ENCODE measurements at regions not wholly inside any gene's neighbourhood (a gene's known extent, or its start where the extent isn't known, plus 50 kb on each side); places are given as distances from the start of the nearest gene placed in this dataset.

- Histone ChIP-seq H3K79me2 (ENCODE audit: insufficient read depth, low read length) (no peaks in the 10 kb centered on the region), H3K9me3 (ENCODE audit: insufficient read depth, low read depth, low read length) (no peaks in the 10 kb centered on the region), H2AFZ (ENCODE audit: low read length) (no peak overlapping the region), H3K9me2 (replicated peaks; ENCODE audit: low read depth, low read length) (no peaks in the 10 kb centered on the region), H3F3A (ENCODE audit: low read depth) (no peaks in the 10 kb centered on the region), H3K9ac (ENCODE audit: low read depth, low read length, poor library complexity, severe bottlenecking) (no peak overlapping the region), H3K4me3 (ENCODE audit: low read length, poor library complexity, severe bottlenecking) (no peak overlapping the region), H3K4me1 (ENCODE audit: insufficient read depth, low read length, poor library complexity, severe bottlenecking) (no peaks in the 10 kb centered on the region), H3K4me2 (ENCODE audit: low read depth, low read length, poor library complexity, severe bottlenecking) (no peak overlapping the region), H4K20me1 (ENCODE audit: insufficient read depth, low read length, poor library complexity, severe bottlenecking) (no peaks in the 10 kb centered on the region), H3K36me3 (ENCODE audit: insufficient read depth, low read length) (no peaks in the 10 kb centered on the region), H3K27me3 (ENCODE audit: insufficient read depth, low read length, poor library complexity, severe bottlenecking) (no peaks in the 10 kb centered on the region)
- TF ChIP-seq CTCF (conservative IDR thresholded peaks at IDR 0.05; ENCODE audit: low read length) = no peak
- no peak for TF ChIP-seq EZH2phosphoT487 (IDR thresholded peaks at IDR 0.05; ENCODE audit: borderline replicate concordance)
Measured at GRCh38 chr2:4475618-4476017, 772.2 kb downstream of the DCDC2C start.

- H3F3A ChIP-seq (ENCODE audit: low read depth) = no peaks in the 10 kb centered on the region
- no peak overlapping the region for H2AFZ ChIP-seq (ENCODE audit: low read length)
- peaks cover 3% of the 10 kb centered on the region; the same call in 1 of the 2 replicates for H3K9me3 ChIP-seq (ENCODE audit: insufficient read depth, low read depth, low read length)
- no peak overlapping the region for H3K9ac ChIP-seq (ENCODE audit: low read depth, low read length, poor library complexity, severe bottlenecking)
- no peaks in the 10 kb centered on the region for H3K36me3 ChIP-seq (ENCODE audit: insufficient read depth, low read length)
- no peak overlapping the region for H3K4me3 ChIP-seq (ENCODE audit: low read length, poor library complexity, severe bottlenecking)
- no peaks in the 10 kb centered on the region for H3K9me2 ChIP-seq (replicated peaks; ENCODE audit: low read depth, low read length)
- no peaks in the 10 kb centered on the region for H4K20me1 ChIP-seq (ENCODE audit: insufficient read depth, low read length, poor library complexity, severe bottlenecking)
- no peaks in the 10 kb centered on the region for H3K27me3 ChIP-seq (ENCODE audit: insufficient read depth, low read length, poor library complexity, severe bottlenecking)
- no peak overlapping the region for H3K4me2 ChIP-seq (ENCODE audit: low read depth, low read length, poor library complexity, severe bottlenecking)
- H3K4me1 ChIP-seq (ENCODE audit: insufficient read depth, low read length, poor library complexity, severe bottlenecking) = no peaks in the 10 kb centered on the region
- no peak for TF ChIP-seq CTCF (conservative IDR thresholded peaks at IDR 0.05; ENCODE audit: low read length)
- no peak for TF ChIP-seq EZH2phosphoT487 (IDR thresholded peaks at IDR 0.05; ENCODE audit: borderline replicate concordance)
- no peaks in the 10 kb centered on the region for H3K79me2 ChIP-seq (ENCODE audit: insufficient read depth, low read length)
Measured at GRCh38 chr2:4483050-4483449, 779.7 kb downstream of the DCDC2C start.

GRCh38 chr2:4486971-4487370 is 783.6 kb downstream of the DCDC2C start:
- no peak for TF ChIP-seq EZH2phosphoT487 (IDR thresholded peaks at IDR 0.05; ENCODE audit: borderline replicate concordance)
- TF ChIP-seq CTCF (conservative IDR thresholded peaks at IDR 0.05; ENCODE audit: low read length) = no peak
- Histone ChIP-seq H3K36me3 (ENCODE audit: insufficient read depth, low read length) (no peaks in the 10 kb centered on the region), H3K79me2 (ENCODE audit: insufficient read depth, low read length) (no peaks in the 10 kb centered on the region), H3K4me2 (ENCODE audit: low read depth, low read length, poor library complexity, severe bottlenecking) (no peak overlapping the region), H3K27me3 (ENCODE audit: insufficient read depth, low read length, poor library complexity, severe bottlenecking) (no peaks in the 10 kb centered on the region), H3F3A (ENCODE audit: low read depth) (no peaks in the 10 kb centered on the region), H3K9ac (ENCODE audit: low read depth, low read length, poor library complexity, severe bottlenecking) (no peak overlapping the region), H3K9me3 (ENCODE audit: insufficient read depth, low read depth, low read length) (peaks cover 3% of the 10 kb centered on the region; the same call in 1 of the 2 replicates), H2AFZ (ENCODE audit: low read length) (no peak overlapping the region), H3K4me3 (ENCODE audit: low read length, poor library complexity, severe bottlenecking) (no peak overlapping the region), H3K9me2 (replicated peaks; ENCODE audit: low read depth, low read length) (no peaks in the 10 kb centered on the region), H3K4me1 (ENCODE audit: insufficient read depth, low read length, poor library complexity, severe bottlenecking) (no peaks in the 10 kb centered on the region), H4K20me1 (ENCODE audit: insufficient read depth, low read length, poor library complexity, severe bottlenecking) (no peaks in the 10 kb centered on the region)
